Lower leg skin (tissue), 3 donors: ENCODE measurements at regions not wholly inside any gene's neighbourhood (a gene's known extent, or its start where the extent isn't known, plus 50 kb on each side); places are given as distances from the start of the nearest gene placed in this dataset.

Experiments
- CTCF ChIP-seq, 3 donors: fragments of 450-650 bp; IDR thresholded peaks; one replicate each; pipeline ENCODE4 v1.5.1; 2016; ENCODE audit warnings: antibody characterized with exemption in 3 of 3, mild to moderate bottlenecking in 3 of 3, moderate library complexity in 2 of 3
- POLR2A ChIP-seq, 2 donors: fragments of 450-650 bp; IDR thresholded peaks; one replicate each; pipeline ENCODE4 v1.6.1; 2016 to 2017; ENCODE audit warnings: antibody characterized with exemption in 2 of 2, mild to moderate bottlenecking in 1 of 2, moderate library complexity in 1 of 2

GRCh38 chr7:132024290-132024689, 467.9 kb upstream of the PODXL start:
- no peak for TF ChIP-seq CTCF (IDR thresholded peaks at IDR 0.05)
- TF ChIP-seq POLR2A (IDR thresholded peaks at IDR 0.05), result no peak
